H1 (cell line): ENCODE measurements at regions not wholly inside any gene's neighbourhood (a gene's known extent, or its start where the extent isn't known, plus 50 kb on each side); places are given as distances from the start of the nearest gene placed in this dataset.

Experiments used
- CTCF ChIA-PET: fragments of 300-600 bp; sonication (Branson Sonifier 250); formaldehyde crosslinking; loops from one replicate; lab custom pipeline; 2021; ENCODE audit not compliant: partially characterized antibody; lab: Charles Lee
- POLR2A ChIA-PET: fragments of 300-600 bp; sonication (Branson Sonifier 250); formaldehyde crosslinking; loops from one replicate; lab custom pipeline; 2021; ENCODE audit warnings: inconsistent platforms; ENCODE audit not compliant: partially characterized antibody; lab: Charles Lee
- DNase-seq, 2 experiments: peaks; one replicate each; pipeline versions ENCODE4 v3.0.0 to v3.0.0-alpha.2; 2010 to 2022; ENCODE audit warnings: low spot score in 2 of 2, low read depth in 1 of 2, mixed read lengths in 1 of 2
- FAIRE-seq: peaks from 2 replicates; lab custom pipeline; 2011; peaks lifted over from hg19 to GRCh38; lab: Jason Lieb, UNC
- H2AFZ ChIP-seq: 2 replicates; pipeline ENCODE4 v1.8.1; 2012; ENCODE audit warnings: low read length, inconsistent platforms
- H2AK5ac ChIP-seq: 2 replicates; pipeline ENCODE4 v1.6.1; 2013; ENCODE audit warnings: low read depth, low read length
- H2BK120ac ChIP-seq: replicated peaks from 2 replicates; pipeline ENCODE3; 2013; ENCODE audit warnings: low read depth, low read length, inconsistent platforms
- H2BK12ac ChIP-seq: 2 replicates; pipeline ENCODE4 v1.6.1; 2013; ENCODE audit warnings: low read depth, low read length
- H2BK15ac ChIP-seq: 2 replicates; pipeline ENCODE4 v1.6.1; 2013; ENCODE audit warnings: low read length
- H2BK20ac ChIP-seq: 2 replicates; pipeline ENCODE4 v1.6.1; 2013; ENCODE audit warnings: low read length
- H2BK5ac ChIP-seq: 2 replicates; pipeline ENCODE4 v1.6.1; 2013; ENCODE audit warnings: low read depth, low read length
- H3K14ac ChIP-seq: 2 replicates; pipeline ENCODE4 v1.6.1; 2013; ENCODE audit warnings: inconsistent platforms; ENCODE audit not compliant: insufficient read length
- H3K18ac ChIP-seq: 2 replicates; pipeline ENCODE4 v1.6.1; 2013; ENCODE audit warnings: low read length; ENCODE audit errors: extremely low read depth
- H3K23ac ChIP-seq: 2 replicates; pipeline ENCODE4 v1.6.1; 2013; ENCODE audit warnings: inconsistent platforms; ENCODE audit not compliant: insufficient read length
- H3K23me2 ChIP-seq: 2 replicates; pipeline ENCODE4 v1.6.1; 2013; ENCODE audit warnings: low read depth, low read length
- H3K27ac ChIP-seq: 2 replicates; pipeline ENCODE4 v1.6.1; 2011; ENCODE audit warnings: low read depth, low read length, inconsistent platforms
- H3K27me3 ChIP-seq, 4 experiments: replicated peaks in 1 of 4; 1 replicate in 1 of 4; 2 replicates in 3 of 4; pipeline versions ENCODE4 v1.6.1 to v1.8.1; 2011 to 2013; ENCODE audit warnings: low read length in 3 of 4, mild to moderate bottlenecking in 3 of 4, inconsistent platforms in 2 of 4, mixed read lengths in 2 of 4, moderate library complexity in 1 of 4; ENCODE audit not compliant: control insufficient read depth in 3 of 4, insufficient read depth in 3 of 4; ENCODE audit errors: extremely low read depth in 1 of 4
- H3K36me3 ChIP-seq, 4 experiments: 2 replicates each; pipeline versions ENCODE4 v1.6.1 to v1.8.1; 2011 to 2013; ENCODE audit warnings: mild to moderate bottlenecking in 4 of 4, low read length in 3 of 4, moderate library complexity in 2 of 4, control low read depth in 1 of 4, inconsistent platforms in 1 of 4; ENCODE audit not compliant: insufficient read depth in 4 of 4, control insufficient read depth in 2 of 4
- H3K4ac ChIP-seq: replicated peaks from 2 replicates; pipeline ENCODE3; 2013; ENCODE audit warnings: low read length, low read depth, mixed read lengths, inconsistent platforms; ENCODE audit not compliant: insufficient read length
- H3K4me1 ChIP-seq, 4 experiments: replicated peaks in 1 of 4; 1 replicate in 1 of 4; 2 replicates in 3 of 4; pipeline versions ENCODE4 v1.6.1 to v1.8.1; 2011 to 2013; ENCODE audit warnings: low read length in 3 of 4, inconsistent platforms in 2 of 4, mixed read lengths in 1 of 4; ENCODE audit not compliant: insufficient read depth in 4 of 4, control insufficient read depth in 3 of 4
- H3K4me2 ChIP-seq, 2 experiments: 2 replicates each; pipeline versions ENCODE4 v1.6.1 to v1.8.1; 2011 to 2013; ENCODE audit warnings: low read depth in 2 of 2, low read length in 2 of 2, control low read depth in 1 of 2, inconsistent platforms in 1 of 2, mild to moderate bottlenecking in 1 of 2; ENCODE audit not compliant: insufficient read depth in 1 of 2
- H3K4me3 ChIP-seq, 4 experiments: fragments of 200-600, 300-600 bp in 1 of 4; sonication (generic), shearing (Covaris generic), sonication (Bioruptor Twin) in 1 of 4; 2 replicates each; pipeline versions ENCODE4 v1.5.1 to v1.8.1; 2011 to 2016; ENCODE audit warnings: low read length in 4 of 4, low read depth in 3 of 4, control low read depth in 2 of 4, inconsistent platforms in 2 of 4, mild to moderate bottlenecking in 2 of 4, mixed read lengths in 1 of 4, moderate library complexity in 1 of 4; ENCODE audit not compliant: insufficient read depth in 2 of 4; ENCODE audit errors: extremely low read depth in 1 of 4
- H3K56ac ChIP-seq: replicated peaks from 2 replicates; pipeline ENCODE3; 2013; ENCODE audit warnings: low read depth, mild to moderate bottlenecking, mixed read lengths, low read length, inconsistent platforms; ENCODE audit not compliant: insufficient read length
- H3K79me1 ChIP-seq: 2 replicates; pipeline ENCODE4 v1.6.1; 2013; ENCODE audit warnings: low read depth, low read length, control low read depth
- H3K79me2 ChIP-seq, 2 experiments: 2 replicates each; pipeline versions ENCODE4 v1.6.1 to v1.8.1; 2012 to 2013; ENCODE audit warnings: low read length in 2 of 2, mild to moderate bottlenecking in 2 of 2, inconsistent platforms in 1 of 2; ENCODE audit not compliant: insufficient read depth in 2 of 2, control insufficient read depth in 1 of 2
- H3K9ac ChIP-seq, 4 experiments: replicated peaks in 1 of 4; 1 replicate in 1 of 4; 2 replicates in 3 of 4; pipeline versions ENCODE4 v1.6.1 to v1.8.1; 2011 to 2013; ENCODE audit warnings: low read depth in 3 of 4, low read length in 3 of 4, control low read depth in 2 of 4, mild to moderate bottlenecking in 2 of 4, moderate library complexity in 2 of 4, inconsistent platforms in 1 of 4; ENCODE audit errors: extremely low read depth in 1 of 4
- H3K9me3 ChIP-seq, 2 experiments: 2 replicates each; pipeline versions ENCODE4 v1.6.1 to v1.8.1; 2012 to 2013; ENCODE audit warnings: mild to moderate bottlenecking in 2 of 2, moderate library complexity in 2 of 2, control low read depth in 1 of 2, inconsistent platforms in 1 of 2, low read depth in 1 of 2, low read length in 1 of 2, mixed read lengths in 1 of 2; ENCODE audit not compliant: insufficient read depth in 2 of 2
- H4K20me1 ChIP-seq, 2 experiments: replicated peaks in 1 of 2; 2 replicates each; pipeline versions ENCODE3 to v1.8.1; 2011 to 2013; ENCODE audit warnings: inconsistent platforms in 2 of 2, low read length in 2 of 2, mild to moderate bottlenecking in 1 of 2; ENCODE audit not compliant: insufficient read depth in 2 of 2, control insufficient read depth in 1 of 2
- H4K5ac ChIP-seq: 2 replicates; pipeline ENCODE4 v1.6.1; 2013; ENCODE audit warnings: low read length, low read depth, mixed read lengths, inconsistent platforms; ENCODE audit not compliant: insufficient read length
- H4K8ac ChIP-seq: 2 replicates; pipeline ENCODE4 v1.8.0; 2013; ENCODE audit warnings: mild to moderate bottlenecking, moderate library complexity, low read length, inconsistent platforms; ENCODE audit not compliant: insufficient read depth; ENCODE audit errors: extremely low read depth
- H4K91ac ChIP-seq: replicated peaks from 2 replicates; pipeline ENCODE3; 2013; ENCODE audit warnings: low read length, mixed read lengths, inconsistent platforms; ENCODE audit not compliant: insufficient read length
- MAFK ChIP-seq: IDR thresholded peaks from 2 replicates; pipeline ENCODE4 v1.6.1; 2012; ENCODE audit warnings: low read depth, mild to moderate bottlenecking, improper control_type of control experiment, low read length
- POLR2A ChIP-seq, 2 experiments: IDR thresholded peaks; 1 replicate in 1 of 2; 2 replicates in 1 of 2; pipeline ENCODE4 v1.6.1; 2011; ENCODE audit warnings: low read depth in 2 of 2, low read length in 2 of 2, mild to moderate bottlenecking in 2 of 2; ENCODE audit errors: control extremely low read depth in 1 of 2

GRCh38 chrX:82934980-82935379 lies 573.1 kb upstream of the POU3F4 start:
- Histone ChIP-seq H3K4me3 (no peak overlapping the region), H3K23ac (no peak overlapping the region), H3K4me1 (no peaks in the 10 kb centered on the region), H3K4me2 (no peak overlapping the region), H4K91ac (no peak overlapping the region), H3K9ac (no peak overlapping the region), H2AK5ac (no peak overlapping the region), H3K23me2 (no peaks in the 10 kb centered on the region), H3K56ac (no peak overlapping the region), H3K79me2 (no peaks in the 10 kb centered on the region), H4K20me1 (no peaks in the 10 kb centered on the region), H3K27me3 (no peaks in the 10 kb centered on the region), H3K27ac (no peak overlapping the region), H2BK12ac (no peak overlapping the region), H2BK5ac (no peak overlapping the region), H3K36me3 (no peaks in the 10 kb centered on the region), H4K5ac (no peak overlapping the region), H3K14ac (no peak overlapping the region), H3K18ac (no peak overlapping the region), H3K79me1 (no peaks in the 10 kb centered on the region), H2BK20ac (no peak overlapping the region), H3K4ac (no peak overlapping the region), H4K8ac (no peak overlapping the region), H2BK120ac (no peak overlapping the region), H2BK15ac (no peak overlapping the region), H2AFZ (no peak overlapping the region), H3K9me3 (peaks cover 0 to 15% of the 10 kb centered on the region in 2 experiments; a peak in 1 of 4 replicates)
- FAIRE-seq (no peak), DNase-seq (no peak)
- POLR2A ChIA-PET, result no interaction called here
- TF ChIP-seq POLR2A (IDR thresholded peaks at IDR 0.05; ENCODE audit: control extremely low read depth in 1 of 2, low read depth in 2 of 2, low read length in 2 of 2) (no peak), MAFK (peak; percentile 81)
- CTCF ChIA-PET, result no interaction called here
